Kidney tubule cell (primary cell): ENCODE measurements at regions not wholly inside any gene's neighbourhood (a gene's known extent, or its start where the extent isn't known, plus 50 kb on each side); places are given as distances from the start of the nearest gene placed in this dataset.
A peak's percentile ranks its signal among the peaks of the same experiment; 100 is the strongest.

Source experiments
- DNase-seq: peaks from one replicate; pipeline ENCODE4 v3.0.0-alpha.2; 2018; ENCODE audit warnings: low spot score

- DNase-seq = no peak
These were observed 102.9 kb downstream of the PFKFB3 start for GRCh38 chr10:6305401-6306321.

DNA sequence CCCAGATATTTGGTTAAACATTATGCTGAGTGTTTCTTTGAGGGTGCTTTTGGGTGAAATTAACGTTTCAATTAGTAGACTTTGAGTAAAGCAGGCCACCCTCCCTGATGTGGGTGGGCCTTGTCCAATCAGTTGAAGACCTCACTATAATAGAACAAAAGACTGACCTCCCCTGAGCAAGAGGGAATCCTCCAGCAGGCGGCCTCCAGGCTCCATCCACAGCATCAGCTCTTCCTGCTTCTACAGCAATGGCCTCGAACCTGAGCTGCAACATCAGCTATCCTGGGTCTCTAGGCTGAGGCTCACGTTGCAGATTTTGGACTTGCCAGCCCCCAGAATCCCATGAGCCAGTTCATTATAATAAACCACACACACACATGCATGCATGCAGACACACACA lies 104.2 kb downstream of the PFKFB3 start:
- DNase-seq = no peak

DNA sequence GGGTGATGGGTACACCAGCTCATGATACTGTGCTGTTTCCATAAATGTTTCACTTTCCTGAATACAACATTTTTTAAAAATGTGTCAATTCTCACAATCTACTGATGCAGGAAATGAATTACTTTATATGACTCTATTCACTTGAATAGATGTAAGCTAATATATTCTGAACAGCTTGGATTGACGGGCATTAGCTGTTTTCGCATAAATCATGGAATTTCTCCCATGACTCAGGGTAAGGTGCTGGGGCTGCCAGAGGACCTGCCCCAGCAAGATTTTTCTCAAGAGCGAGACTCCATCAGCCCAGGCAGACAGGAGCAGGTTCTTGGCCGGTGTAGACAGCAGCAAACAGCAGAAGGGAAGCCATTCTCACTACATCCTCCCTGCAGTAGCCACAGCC lies 107.1 kb downstream of the PFKFB3 start:
- DNase-seq = peak; percentile 50

DNA sequence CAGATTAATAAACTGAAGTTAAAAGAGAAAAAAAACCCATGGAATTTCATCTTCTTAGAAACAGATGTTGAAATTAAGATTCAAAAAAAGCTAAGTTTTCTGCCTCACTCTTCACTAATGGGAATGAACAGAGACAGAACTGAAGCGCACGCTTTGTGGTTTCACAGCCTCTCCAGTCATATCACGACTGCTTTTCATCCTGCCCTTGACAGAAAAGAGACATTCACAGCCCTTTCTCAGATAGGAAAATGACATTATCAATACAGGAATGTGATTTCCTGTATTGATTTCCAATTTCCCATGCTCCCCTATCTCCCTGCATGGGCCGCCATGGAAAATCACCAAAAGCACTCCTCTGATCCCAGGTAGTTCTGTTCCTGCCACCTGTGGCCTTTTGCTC lies 108.2 kb downstream of the PFKFB3 start:
- DNase-seq = no peak

- no peak for DNase-seq
These were observed 109.1 kb downstream of the PFKFB3 start for GRCh38 chr10:6311700-6312330.

DNA sequence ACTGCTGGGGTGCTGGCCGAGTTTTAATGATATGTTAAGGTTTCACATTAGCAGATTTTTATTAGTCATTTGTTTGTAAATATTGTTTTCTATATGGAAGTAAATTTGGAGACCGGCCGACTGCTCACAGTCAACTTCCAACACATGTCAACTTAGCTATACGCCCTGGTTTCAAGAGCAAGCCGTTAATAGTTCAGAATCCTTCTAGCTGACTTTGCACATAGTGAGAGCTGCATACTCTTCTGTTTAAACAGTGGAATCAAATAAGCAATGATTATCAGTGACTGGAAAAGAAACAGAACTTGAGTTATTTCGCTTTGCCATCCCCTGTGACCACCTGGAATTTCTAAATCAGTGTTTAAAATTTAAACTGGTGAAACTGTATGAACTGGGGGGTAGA lies 109.9 kb downstream of the PFKFB3 start:
- DNase-seq = peak; percentile 35

DNA sequence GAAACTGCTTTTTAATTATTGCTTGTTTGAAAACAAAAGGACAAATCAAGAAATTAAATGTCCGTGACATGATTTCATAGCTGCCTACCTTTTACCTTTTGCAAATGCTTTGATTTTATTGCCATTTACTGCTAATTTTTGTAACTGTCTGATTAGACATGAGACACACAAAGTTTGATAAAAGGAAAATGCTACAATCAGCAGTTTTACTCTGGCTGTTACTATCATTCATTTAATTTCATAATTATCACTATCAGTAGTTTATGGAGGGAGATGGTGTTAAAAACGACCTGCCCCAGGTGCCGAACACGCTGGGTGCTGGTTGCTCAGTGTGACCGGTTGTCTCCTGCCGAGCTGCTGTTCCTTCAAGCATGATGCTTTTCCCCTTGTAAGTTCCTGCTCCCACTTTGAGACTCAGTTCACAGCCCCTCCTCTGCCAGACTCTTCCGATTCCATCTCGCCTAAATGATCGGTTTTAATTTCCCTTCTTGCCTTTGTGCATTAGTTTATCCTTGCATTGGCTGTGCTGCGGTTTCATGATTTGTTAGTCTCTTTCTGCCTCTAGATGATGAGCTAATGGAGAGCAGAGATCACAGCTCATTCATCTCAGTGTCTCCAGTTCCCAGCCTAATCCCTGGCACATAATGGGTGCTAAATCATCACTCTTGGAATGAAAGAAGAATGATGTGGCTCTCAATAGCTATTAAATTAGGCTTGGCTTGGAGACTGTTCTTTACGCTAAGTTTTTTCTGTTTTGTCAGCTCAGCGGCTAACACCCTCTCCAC lies 110.6 kb downstream of the PFKFB3 start:
- DNase-seq = peak; percentile 50

DNA sequence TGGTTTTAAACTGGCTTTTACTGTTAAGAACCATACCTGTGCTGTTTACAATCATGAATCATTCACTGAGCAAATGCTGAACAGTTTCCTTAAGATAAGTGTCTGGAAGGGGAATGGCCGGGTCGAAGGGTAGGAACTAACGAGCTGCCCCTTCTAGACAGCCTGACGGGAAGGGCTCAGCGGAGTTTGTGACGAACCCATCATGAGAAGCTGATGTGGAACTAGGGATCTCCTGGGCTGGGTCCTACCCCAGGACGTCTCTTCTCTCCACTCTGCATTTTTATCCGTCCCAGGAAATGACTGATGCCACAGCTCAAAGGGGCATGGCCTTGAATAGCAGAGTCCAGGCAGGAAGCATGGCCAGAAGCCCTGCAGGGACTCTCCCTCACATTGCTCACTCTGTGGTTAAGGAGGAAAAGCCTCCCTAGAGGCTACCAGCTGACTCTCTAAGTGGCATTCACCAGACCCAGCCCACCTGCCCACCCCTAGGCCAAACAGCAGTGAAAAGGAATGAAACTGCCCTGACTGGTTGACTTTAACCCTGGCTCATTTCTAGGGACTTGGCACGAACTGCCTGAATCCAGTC lies 112.0 kb downstream of the PFKFB3 start:
- DNase-seq = peak; percentile 91

- no peak for DNase-seq
These were observed 116.4 kb downstream of the PFKFB3 start for GRCh38 chr10:6319119-6319518.

DNA sequence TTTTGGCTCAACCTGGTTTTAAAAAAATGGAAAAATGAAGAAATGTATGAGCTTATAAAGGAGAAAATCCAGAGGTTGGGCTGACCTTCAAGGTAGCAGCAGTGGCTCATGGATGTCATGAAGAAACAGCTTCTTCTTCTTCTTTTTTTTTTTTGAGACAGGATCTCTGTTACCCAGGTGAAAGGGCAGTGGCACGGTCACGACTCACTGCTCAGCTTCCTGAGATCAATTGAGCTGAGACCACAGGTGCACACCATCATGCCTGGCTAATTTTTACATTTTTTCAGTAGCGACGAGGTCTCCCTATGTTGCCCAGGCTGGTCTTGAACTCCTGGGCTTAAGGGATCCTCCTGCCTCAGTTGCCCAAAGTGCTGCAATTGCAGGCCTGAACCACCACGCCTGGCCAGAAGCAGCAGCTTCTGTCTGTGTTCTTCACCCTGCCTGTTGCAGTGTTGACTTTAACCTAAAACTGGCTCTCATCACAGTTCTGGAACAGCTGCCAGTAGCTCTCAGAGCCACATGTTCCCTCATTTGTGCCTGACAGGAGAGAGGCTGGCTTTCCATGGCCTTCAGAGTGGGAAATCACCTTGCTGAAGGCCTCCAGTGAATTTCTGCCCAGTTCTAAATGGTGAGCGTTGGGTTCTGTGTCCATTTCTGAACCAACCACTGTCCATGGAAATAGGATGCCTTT lies 117.7 kb downstream of the PFKFB3 start:
- peak; percentile 62 for DNase-seq

GRCh38 chr10:6321880-6322279 lies 119.1 kb downstream of the PFKFB3 start:
- peak; percentile 55 for DNase-seq

- no peak for DNase-seq
These were observed 120.1 kb downstream of the PFKFB3 start for GRCh38 chr10:6322805-6323204.

DNA sequence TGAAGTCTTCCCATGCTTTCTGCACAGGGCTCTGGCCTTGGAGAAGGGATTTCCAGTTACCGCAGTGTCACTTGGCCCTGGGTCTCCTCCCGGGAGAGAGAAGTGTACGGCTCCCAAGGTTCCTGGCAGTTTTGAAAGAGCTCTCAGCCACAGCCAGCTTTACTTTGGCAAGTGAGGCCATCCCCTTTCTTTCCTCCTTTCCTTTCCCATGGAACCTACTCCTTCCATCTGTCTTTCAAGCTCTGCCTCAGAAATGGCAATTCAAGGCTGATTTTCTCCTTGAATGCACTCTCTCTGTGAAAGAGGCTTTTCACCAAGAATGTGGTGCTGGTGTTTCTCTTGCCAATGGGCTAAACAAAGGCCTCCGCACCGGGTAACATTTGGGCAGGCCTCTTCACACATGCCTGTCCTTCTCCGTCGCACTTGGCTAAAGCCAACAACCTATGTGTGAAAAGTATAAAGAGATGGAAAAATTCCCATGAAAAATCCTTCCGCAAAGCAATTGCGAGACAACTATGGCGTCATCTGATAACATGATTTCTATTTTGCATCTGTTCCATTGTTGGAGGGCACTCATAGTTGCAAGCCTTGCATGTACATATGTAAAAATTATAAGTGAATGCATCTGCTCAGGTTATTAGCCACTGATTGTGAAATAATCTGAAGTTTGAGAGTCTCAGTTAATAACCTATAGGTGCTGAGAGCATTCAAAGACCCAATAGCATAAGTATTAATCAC lies 125.4 kb downstream of the PFKFB3 start:
- no peak for DNase-seq

DNA sequence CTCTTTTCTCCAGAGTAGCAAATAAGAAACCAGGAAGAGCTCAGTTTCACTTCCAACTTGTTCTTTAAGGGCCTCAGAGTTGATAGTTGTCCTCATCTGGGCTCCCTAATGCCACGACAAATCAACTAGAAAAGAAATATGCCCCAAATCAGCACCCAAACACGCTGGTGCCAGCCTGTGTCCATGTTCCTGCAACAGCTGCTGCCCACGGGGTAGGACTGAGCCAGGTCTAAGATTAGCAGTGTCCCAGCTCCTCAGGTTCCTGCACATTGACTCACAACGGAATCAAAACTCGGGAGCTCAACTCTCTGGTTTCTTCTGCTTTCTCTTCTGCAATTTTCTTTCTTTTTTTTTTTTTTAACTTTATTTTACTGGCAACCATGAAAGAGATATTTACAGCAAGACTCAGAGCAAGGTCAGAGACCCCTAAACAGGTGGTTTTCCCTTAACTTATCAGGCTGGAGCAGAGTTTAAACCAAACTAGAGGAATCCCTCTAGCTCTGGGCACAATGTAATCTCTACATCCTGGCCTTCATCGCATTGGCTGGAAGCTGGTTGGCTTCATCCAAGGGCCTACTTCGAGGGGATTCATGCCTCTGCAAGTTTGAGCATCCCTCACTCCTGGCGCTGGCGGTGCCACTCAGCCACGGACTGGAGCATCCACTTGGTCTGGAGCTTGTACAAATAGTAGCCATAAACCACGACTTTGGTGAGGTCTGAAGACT lies 126.1 kb downstream of the PFKFB3 start:
- no peak for DNase-seq

GRCh38 chr10:6333086-6333485 lies 130.4 kb downstream of the PFKFB3 start:
- DNase-seq = no peak

- DNase-seq = no peak
These were observed 131.2 kb downstream of the PFKFB3 start for GRCh38 chr10:6333973-6334372.

- DNase-seq = no peak
These were observed 133.3 kb downstream of the PFKFB3 start for GRCh38 chr10:6336016-6336415.

- no peak for DNase-seq
These were observed 134.7 kb downstream of the PFKFB3 start for GRCh38 chr10:6337382-6337781.

- no peak for DNase-seq
These were observed 135.6 kb downstream of the PFKFB3 start for GRCh38 chr10:6338361-6338760.

- DNase-seq = no peak
These were observed 137.2 kb downstream of the PFKFB3 start for GRCh38 chr10:6339891-6340290.
